Esophagus squamous epithelium (tissue), 4 donors: ENCODE measurements at regions not wholly inside any gene's neighbourhood (a gene's known extent, or its start where the extent isn't known, plus 50 kb on each side); places are given as distances from the start of the nearest gene placed in this dataset.

Source experiments
- CTCF ChIP-seq, 6 experiments: fragments of 450-650 bp in 4 of 6; fragments of 200-600 bp in 2 of 6; sonication (generic) in 2 of 6; IDR thresholded peaks; one replicate each; pipeline ENCODE4 v1.5.1; 2016 to 2019; ENCODE audit warnings: antibody characterized with exemption in 6 of 6, mild to moderate bottlenecking in 4 of 6, moderate library complexity in 4 of 6
- POLR2A ChIP-seq, 4 donors: fragments of 450-650 bp; IDR thresholded peaks; one replicate each; pipeline ENCODE4 v1.6.1; 2017; ENCODE audit warnings: antibody characterized with exemption in 4 of 4, mild to moderate bottlenecking in 4 of 4, moderate library complexity in 3 of 4

DNA sequence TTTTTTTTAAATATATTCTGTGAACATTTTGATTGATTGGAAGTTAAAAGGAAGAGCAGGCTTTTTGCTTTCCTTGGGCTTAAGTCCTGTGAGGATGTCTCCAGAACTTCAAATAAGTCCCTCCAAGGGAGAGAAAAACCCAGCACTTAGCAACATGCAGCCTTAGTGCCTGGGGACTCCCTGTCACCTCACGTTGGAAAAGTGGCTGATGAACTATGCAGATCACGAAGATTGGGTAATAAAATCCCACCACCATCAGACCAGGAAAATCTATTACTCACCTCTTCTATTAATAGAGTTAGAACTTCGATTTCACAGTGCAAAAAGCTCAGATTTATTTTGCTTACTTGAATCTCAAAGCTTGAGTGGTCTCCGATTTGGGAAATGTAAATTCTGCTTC is 507.0 kb downstream of the MAT2B start:
- TF ChIP-seq CTCF (IDR thresholded peaks at IDR 0.05) (no peak), POLR2A (IDR thresholded peaks at IDR 0.05) (no peak)
